ENCODE measurements at regions not wholly inside any gene's neighbourhood (a gene's known extent, or its start where the extent isn't known, plus 50 kb on each side); places are given as distances from the start of the nearest gene placed in this dataset.

- TF ChIP-seq CTCF (IDR thresholded peaks at IDR 0.05) (no peak), USF1 (IDR thresholded peaks at IDR 0.05; ENCODE audit: borderline replicate concordance, low read depth) (no peak)
Observed at GRCh38 chr11:115784796-115785521, 280.7 kb upstream of the CADM1 start.

Measured in SK-N-SH (cell line).